ENCODE measurements at regions not wholly inside any gene's neighbourhood (a gene's known extent, or its start where the extent isn't known, plus 50 kb on each side); places are given as distances from the start of the nearest gene placed in this dataset.

GRCh38 chr15:56868170-56868569, 50.3 kb upstream of the TCF12 start:
- no peak for DNase-seq

- no peak for DNase-seq
Measured at GRCh38 chr15:56866803-56867202, 51.6 kb upstream of the TCF12 start.

GRCh38 chr15:56857828-56858227, 60.6 kb upstream of the TCF12 start:
- no peak for DNase-seq

GRCh38 chr15:56856934-56857333, 61.5 kb upstream of the TCF12 start:
- DNase-seq = no peak

GRCh38 chr15:56844892-56845291, 73.6 kb upstream of the TCF12 start:
- no peak for DNase-seq

GRCh38 chr15:56844471-56844870, 74.0 kb upstream of the TCF12 start:
- DNase-seq = no peak

GRCh38 chr15:56839641-56840040, 78.8 kb upstream of the TCF12 start:
- no peak for DNase-seq

GRCh38 chr15:56839099-56839498, 79.3 kb upstream of the TCF12 start:
- DNase-seq = no peak

GRCh38 chr15:56838085-56838484, 80.4 kb upstream of the TCF12 start:
- no peak for DNase-seq

- no peak for DNase-seq
Measured at GRCh38 chr15:56837273-56837672, 81.2 kb upstream of the TCF12 start.

GRCh38 chr15:56835718-56836171, 82.7 kb upstream of the TCF12 start:
- no peak for DNase-seq

- DNase-seq = no peak
Measured at GRCh38 chr15:56832125-56832524, 86.3 kb upstream of the TCF12 start.

GRCh38 chr15:56831467-56832005, 86.9 kb upstream of the TCF12 start:
- DNase-seq = no peak

GRCh38 chr15:56824175-56824574, 90.9 kb upstream of the ZNF280D start:
- no peak for DNase-seq

- DNase-seq = peak; percentile 26
Measured at GRCh38 chr15:56821721-56822425, 88.6 kb upstream of the ZNF280D start.

- DNase-seq = no peak
Measured at GRCh38 chr15:56820333-56820732, 87.0 kb upstream of the ZNF280D start.

GRCh38 chr15:56817321-56818080, 84.2 kb upstream of the ZNF280D start:
- DNase-seq = no peak

- DNase-seq = no peak
Measured at GRCh38 chr15:56816781-56817180, 83.5 kb upstream of the ZNF280D start.

- no peak for DNase-seq
Measured at GRCh38 chr15:56815247-56815646, 81.9 kb upstream of the ZNF280D start.

- DNase-seq = no peak
Measured at GRCh38 chr15:56814429-56814828, 81.1 kb upstream of the ZNF280D start.

GRCh38 chr15:56813995-56814394, 80.7 kb upstream of the ZNF280D start:
- DNase-seq = no peak

- DNase-seq = no peak
Measured at GRCh38 chr15:56812961-56813360, 79.7 kb upstream of the ZNF280D start.

- DNase-seq = no peak
Measured at GRCh38 chr15:56812221-56812620, 78.9 kb upstream of the ZNF280D start.

- no peak for DNase-seq
Measured at GRCh38 chr15:56811586-56811985, 78.3 kb upstream of the ZNF280D start.
